SK-MEL-5 (cell line): ENCODE measurements at regions not wholly inside any gene's neighbourhood (a gene's known extent, or its start where the extent isn't known, plus 50 kb on each side); places are given as distances from the start of the nearest gene placed in this dataset.
"Not testable (repeated sequence)": the region's sequence is repeated elsewhere in the genome, so short reads cannot be mapped to it uniquely, and the experiment has no call there.

Experiments used
- DNase-seq: peaks from one replicate; pipeline ENCODE4 v3.0.0-alpha.2; 2016; ENCODE audit warnings: low read depth, low spot score
- in situ Hi-C: cut with HindIII; loops from 2 replicates; pipeline ENCODE4 v1.10.0; 2016; ENCODE audit warnings: low sequenced_read_pairs, high pct_unique_total_duplicates, low pct_unique_long_range_greater_than_20kb

GRCh38 chr9:105993921-105994715, 299.8 kb downstream of the TMEM38B start:
- in situ Hi-C loops = no loop called here
- no peak for DNase-seq

GRCh38 chr9:105994970-105995369, 300.6 kb downstream of the TMEM38B start:
- peak; percentile 59 for DNase-seq
- in situ Hi-C loops = no loop called here

- in situ Hi-C loops = no loop called here
- no peak for DNase-seq
Observed at GRCh38 chr9:106017198-106017740, 322.9 kb downstream of the TMEM38B start.

- in situ Hi-C loops = no loop called here
- DNase-seq = no peak
Observed at GRCh38 chr9:106019039-106019680, 324.8 kb downstream of the TMEM38B start.

- DNase-seq = no peak
Observed at GRCh38 chr9:106019702-106020101, 325.4 kb downstream of the TMEM38B start.

GRCh38 chr9:106020186-106020585, 325.8 kb downstream of the TMEM38B start:
- no peak for DNase-seq
- in situ Hi-C loops = no loop called here

More at GRCh38 chr9:106019702-106020101, 325.4 kb downstream of the TMEM38B start:
- in situ Hi-C loops = no loop called here

- DNase-seq = no peak
- in situ Hi-C loops = no loop called here
Observed at GRCh38 chr9:106023455-106023854, 329.1 kb downstream of the TMEM38B start.

GRCh38 chr9:106025453-106025852, 331.1 kb downstream of the TMEM38B start:
- peak; percentile 28 for DNase-seq
- in situ Hi-C loops = no loop called here

GRCh38 chr9:106030146-106030545, 335.8 kb downstream of the TMEM38B start:
- in situ Hi-C loops, DNase-seq: not testable (repeated sequence)

- DNase-seq = no peak
- in situ Hi-C loops = no loop called here
Observed at GRCh38 chr9:106032978-106033377, 338.6 kb downstream of the TMEM38B start.

GRCh38 chr9:106035806-106036205, 341.5 kb downstream of the TMEM38B start:
- DNase-seq = no peak
- in situ Hi-C loops = no loop called here

- in situ Hi-C loops = no loop called here
- DNase-seq = no peak
Observed at GRCh38 chr9:106038266-106039001, 344.1 kb downstream of the TMEM38B start.

- no peak for DNase-seq
- in situ Hi-C loops = no loop called here
Observed at GRCh38 chr9:106039151-106039935, 345.0 kb downstream of the TMEM38B start.

- DNase-seq, in situ Hi-C loops: not testable (repeated sequence)
Observed at GRCh38 chr9:106041920-106042319, 347.6 kb downstream of the TMEM38B start.

GRCh38 chr9:106051545-106051944, 357.2 kb downstream of the TMEM38B start:
- in situ Hi-C loops = no loop called here

GRCh38 chr9:106052166-106052565, 357.8 kb downstream of the TMEM38B start:
- in situ Hi-C loops = no loop called here
- no peak for DNase-seq

More at GRCh38 chr9:106051545-106051944, 357.2 kb downstream of the TMEM38B start:
- DNase-seq = no peak

- DNase-seq = no peak
- in situ Hi-C loops = no loop called here
Observed at GRCh38 chr9:106052735-106053134, 358.4 kb downstream of the TMEM38B start.
